Sigmoid colon (tissue), 6 donors: ENCODE measurements at regions not wholly inside any gene's neighbourhood (a gene's known extent, or its start where the extent isn't known, plus 50 kb on each side); places are given as distances from the start of the nearest gene placed in this dataset.

Experiments
- DNase-seq: peaks from one replicate; pipeline ENCODE4 v3.0.0-alpha.2; 2019
- H3K27ac ChIP-seq, 4 donors: fragments of 200-600 bp; sonication (generic); one replicate each; pipeline ENCODE4 v1.5.1; 2016 to 2019; ENCODE audit warnings: mild to moderate bottlenecking in 1 of 4
- H3K27me3 ChIP-seq, 3 donors: fragments of 200-600 bp; sonication (generic); one replicate each; pipeline ENCODE4 v1.5.1; 2019; ENCODE audit warnings: mild to moderate bottlenecking in 1 of 3
- H3K36me3 ChIP-seq, 4 donors: fragments of 200-600 bp; sonication (generic); one replicate each; pipeline ENCODE4 v1.5.1; 2016 to 2019
- H3K4me1 ChIP-seq, 4 donors: fragments of 200-600 bp; sonication (generic); one replicate each; pipeline ENCODE4 v1.5.1; 2017 to 2019
- H3K4me3 ChIP-seq, 4 donors: fragments of 200-600 bp; sonication (generic); one replicate each; pipeline ENCODE4 v1.5.1; 2017 to 2019; ENCODE audit warnings: mild to moderate bottlenecking in 2 of 4, moderate library complexity in 1 of 4
- H3K9me3 ChIP-seq, 4 donors: fragments of 200-600 bp in 3 of 4; sonication (generic) in 3 of 4; one replicate each; pipeline versions ENCODE4 v1.5.1 to v1.6.1; 2013 to 2019
- EP300 ChIP-seq, 4 donors: sonication (generic); formaldehyde crosslinking; IDR thresholded peaks; one replicate each; pipeline ENCODE4 v1.6.1; 2017; ENCODE audit warnings: antibody characterized with exemption in 4 of 4
- POLR2A ChIP-seq, 2 donors: fragments of 450-650 bp; IDR thresholded peaks; one replicate each; pipeline ENCODE4 v1.6.1; 2016; ENCODE audit warnings: antibody characterized with exemption in 2 of 2, mild to moderate bottlenecking in 2 of 2, moderate library complexity in 2 of 2
- POLR2AphosphoS5 ChIP-seq, 4 donors: sonication (generic); formaldehyde crosslinking; IDR thresholded peaks; one replicate each; pipeline ENCODE4 v1.6.1; 2017; ENCODE audit warnings: antibody characterized with exemption in 4 of 4
- whole genome bisulfite sequencing, 2 donors: extraction: QIAGEN DNeasy Blood & Tissue Kit; methylation state at CpG; one replicate each; pipeline ENCODE4 v1.1.7; 2013; 5-methylcytosine and 5-hydroxymethylcytosine counted together
- intact Hi-C: fragments of 100-400 bp; cut with DNase I; formaldehyde crosslinking; loops from one replicate; pipeline ENCODE4 v1.15.1; 2023
- TF ChIP-seq, protein P1 (sequence below), 4 experiments: fragments of 450-650 bp in 3 of 4; fragments of 200-600 bp in 1 of 4; IDR thresholded peaks; one replicate each; pipeline ENCODE4 v1.5.1; 2016 to 2019; ENCODE audit warnings: antibody characterized with exemption in 4 of 4, mild to moderate bottlenecking in 3 of 4, moderate library complexity in 2 of 4
- donor health status: healthy with polysubstance abuse.
- donor health status: healthy.

DNA sequence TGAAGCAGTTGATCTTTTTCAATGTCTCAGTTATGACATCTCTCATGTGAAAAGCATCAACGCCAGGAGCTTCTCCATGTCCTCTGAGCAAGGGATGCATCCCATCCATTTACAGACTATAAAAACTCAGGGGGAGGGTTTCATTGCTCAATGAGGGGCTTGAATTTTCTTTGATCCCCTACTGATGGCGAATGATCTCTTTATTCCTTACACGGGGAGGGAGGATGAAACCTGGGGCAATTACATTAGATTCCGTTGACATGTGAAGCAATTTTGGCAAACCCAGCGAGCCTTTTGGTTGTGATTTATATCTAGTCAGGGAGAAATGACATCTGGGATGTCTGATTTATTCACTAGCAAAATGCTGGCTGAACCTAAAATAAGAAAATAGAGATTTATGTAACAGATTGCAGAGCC is 268.9 kb downstream of the HIVEP2 start:
- intact Hi-C loops = no loop called here
- H3K27me3 ChIP-seq = no peaks in the 10 kb centered on the region
- H3K36me3 ChIP-seq = no peaks in the 10 kb centered on the region
- WGBS, 2 donors = 76% methylated on average over 5 of the region's 5 CpGs
- peaks cover 0 to 3% (median 0%) of the 10 kb centered on the region in 4 donors for H3K9me3 ChIP-seq
- peaks cover 0 to 6% (median 0%) of the 10 kb centered on the region in 4 donors for H3K4me1 ChIP-seq
- H3K4me3 ChIP-seq = no peak overlapping the region
- DNase-seq = no peak
- TF ChIP-seq POLR2A (IDR thresholded peaks at IDR 0.05) (no peak), POLR2AphosphoS5 (IDR thresholded peaks at IDR 0.05) (no peak), EP300 (IDR thresholded peaks at IDR 0.05) (no peak)
- TF ChIP-seq, protein P1, sequence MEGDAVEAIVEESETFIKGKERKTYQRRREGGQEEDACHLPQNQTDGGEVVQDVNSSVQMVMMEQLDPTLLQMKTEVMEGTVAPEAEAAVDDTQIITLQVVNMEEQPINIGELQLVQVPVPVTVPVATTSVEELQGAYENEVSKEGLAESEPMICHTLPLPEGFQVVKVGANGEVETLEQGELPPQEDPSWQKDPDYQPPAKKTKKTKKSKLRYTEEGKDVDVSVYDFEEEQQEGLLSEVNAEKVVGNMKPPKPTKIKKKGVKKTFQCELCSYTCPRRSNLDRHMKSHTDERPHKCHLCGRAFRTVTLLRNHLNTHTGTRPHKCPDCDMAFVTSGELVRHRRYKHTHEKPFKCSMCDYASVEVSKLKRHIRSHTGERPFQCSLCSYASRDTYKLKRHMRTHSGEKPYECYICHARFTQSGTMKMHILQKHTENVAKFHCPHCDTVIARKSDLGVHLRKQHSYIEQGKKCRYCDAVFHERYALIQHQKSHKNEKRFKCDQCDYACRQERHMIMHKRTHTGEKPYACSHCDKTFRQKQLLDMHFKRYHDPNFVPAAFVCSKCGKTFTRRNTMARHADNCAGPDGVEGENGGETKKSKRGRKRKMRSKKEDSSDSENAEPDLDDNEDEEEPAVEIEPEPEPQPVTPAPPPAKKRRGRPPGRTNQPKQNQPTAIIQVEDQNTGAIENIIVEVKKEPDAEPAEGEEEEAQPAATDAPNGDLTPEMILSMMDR (IDR thresholded peaks at IDR 0.05) = no peak
- no peak overlapping the region for H3K27ac ChIP-seq

DNA sequence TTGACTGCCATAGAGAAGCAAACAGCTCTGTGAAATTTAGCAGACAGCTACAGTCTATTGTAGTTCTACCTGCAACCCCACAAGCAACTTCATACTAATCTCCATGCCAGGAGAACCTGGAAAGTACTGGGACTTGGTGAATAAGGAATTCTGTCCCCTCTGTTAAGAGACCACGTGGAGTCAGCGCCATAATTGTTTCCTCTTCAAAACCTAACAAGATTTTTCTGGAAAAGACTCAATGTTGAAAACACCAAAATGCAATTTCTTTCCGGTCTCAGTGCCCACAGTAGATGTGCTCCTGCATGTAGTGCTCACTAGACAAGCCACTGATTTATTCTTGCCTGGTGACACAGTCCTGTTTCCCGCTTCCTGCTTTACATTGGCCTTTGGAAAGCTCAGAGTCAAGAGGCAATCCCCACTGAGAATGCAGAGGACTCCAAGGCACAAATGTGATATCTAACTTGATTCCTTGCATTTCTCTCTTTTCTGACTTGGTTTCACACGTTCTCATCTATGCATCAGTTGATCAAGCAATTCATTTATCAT is 268.3 kb downstream of the HIVEP2 start:
- H3K27me3 ChIP-seq = no peaks in the 10 kb centered on the region
- WGBS, 2 donors = 86 to 87% methylated on average over 5 of the region's 5 CpGs
- H3K36me3 ChIP-seq = no peaks in the 10 kb centered on the region
- DNase-seq = no peak
- TF ChIP-seq POLR2AphosphoS5 (IDR thresholded peaks at IDR 0.05) = no peak
- TF ChIP-seq, protein P1 (IDR thresholded peaks at IDR 0.05) = no peak
- no peak for TF ChIP-seq EP300 (IDR thresholded peaks at IDR 0.05)
- no peak for TF ChIP-seq POLR2A (IDR thresholded peaks at IDR 0.05)
- H3K9me3 ChIP-seq = peaks cover 0 to under 1% (median 0%) of the 10 kb centered on the region in 4 donors
- no peak overlapping the region for H3K4me3 ChIP-seq
- no peak overlapping the region for H3K27ac ChIP-seq
- peaks cover 0 to 6% (median 0%) of the 10 kb centered on the region in 4 donors for H3K4me1 ChIP-seq
- intact Hi-C loops = no loop called here

DNA sequence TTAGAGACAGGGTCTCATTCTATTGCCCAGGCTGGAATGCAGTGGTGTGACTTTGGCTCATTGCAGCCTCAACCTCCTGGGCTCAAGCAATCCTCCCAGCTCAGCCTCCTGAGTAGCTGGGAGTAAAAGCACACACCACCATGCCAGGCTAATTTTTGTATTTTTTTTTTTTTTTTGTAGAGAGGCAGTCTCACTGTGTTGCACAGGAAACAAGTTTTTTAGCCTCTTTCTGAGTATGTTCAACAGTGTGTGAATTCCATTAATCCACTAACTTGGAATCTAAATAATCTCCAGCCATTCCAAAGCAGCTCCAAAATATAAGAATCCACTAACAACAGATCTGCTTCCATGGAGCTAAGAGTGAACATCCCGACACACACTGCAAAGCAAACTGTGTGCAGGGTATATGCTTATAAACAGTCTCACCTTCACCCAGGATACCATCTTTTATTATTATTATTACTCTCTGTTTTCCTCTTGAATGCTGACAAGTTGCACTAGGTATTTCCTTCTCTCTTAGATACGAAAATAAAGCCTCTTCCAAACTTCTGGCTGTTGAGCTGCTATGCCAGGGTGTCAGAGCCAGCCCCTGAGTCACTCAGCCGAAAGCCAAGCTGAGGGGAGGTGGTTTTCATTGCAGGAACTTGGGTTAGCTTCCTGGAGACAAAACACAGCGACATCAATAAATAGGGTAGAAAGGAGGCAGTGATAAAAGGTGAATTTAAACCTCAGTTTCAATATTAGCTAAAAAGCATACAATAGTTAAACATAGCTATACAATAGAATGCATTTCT is 264.9 kb downstream of the HIVEP2 start:
- TF ChIP-seq EP300 (IDR thresholded peaks at IDR 0.05) = no peak
- TF ChIP-seq, protein P1 (IDR thresholded peaks at IDR 0.05) = no peak
- DNase-seq = no peak
- intact Hi-C loops = no loop called here
- no peak overlapping the region for H3K27ac ChIP-seq
- H3K4me3 ChIP-seq = no peak overlapping the region
- H3K36me3 ChIP-seq = no peaks in the 10 kb centered on the region
- no peaks in the 10 kb centered on the region for H3K27me3 ChIP-seq
- WGBS, 2 donors = 50 to 75% methylated on average over 4 of the region's 4 CpGs
- H3K4me1 ChIP-seq = peaks cover 0 to 6% (median 0%) of the 10 kb centered on the region in 4 donors
- H3K9me3 ChIP-seq = no peaks in the 10 kb centered on the region

DNA sequence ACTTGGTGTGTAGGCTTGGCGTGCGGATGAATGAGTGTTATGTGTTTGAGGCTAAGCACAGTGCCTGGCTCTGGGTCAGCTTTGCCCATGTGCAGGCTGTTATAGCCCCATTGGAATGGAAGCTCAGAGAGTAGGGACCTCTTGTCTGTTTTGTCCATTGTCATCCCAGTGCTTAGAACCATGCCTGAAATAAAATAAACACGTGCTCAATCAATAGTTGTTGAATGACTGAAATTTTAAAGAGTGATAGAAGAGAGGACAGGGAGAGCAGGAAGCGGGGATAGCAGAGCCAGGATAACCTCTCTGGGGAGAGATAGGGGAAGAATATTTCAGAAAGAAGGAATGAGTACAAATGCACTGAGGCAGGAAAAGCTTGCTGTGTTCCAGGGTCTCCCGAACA is 263.9 kb downstream of the HIVEP2 start:
- WGBS, 2 donors = 94 to 96% methylated on average over 5 of the region's 5 CpGs
- Histone ChIP-seq H3K36me3 (no peaks in the 10 kb centered on the region), H3K4me1 (peaks cover 0 to 2% (median 0%) of the 10 kb centered on the region in 4 donors), H3K4me3 (no peak overlapping the region), H3K27ac (no peak overlapping the region), H3K9me3 (no peaks in the 10 kb centered on the region), H3K27me3 (no peaks in the 10 kb centered on the region)
- no peak for DNase-seq
- TF ChIP-seq, protein P1 (IDR thresholded peaks at IDR 0.05) = no peak
- TF ChIP-seq POLR2A (IDR thresholded peaks at IDR 0.05) (no peak), POLR2AphosphoS5 (IDR thresholded peaks at IDR 0.05) (no peak)
- intact Hi-C loops = no loop called here
